NT2/D1 (cell line): ENCODE measurements at regions not wholly inside any gene's neighbourhood (a gene's known extent, or its start where the extent isn't known, plus 50 kb on each side); places are given as distances from the start of the nearest gene placed in this dataset.

Source experiments
- SUZ12 ChIP-seq: IDR thresholded peaks from 2 replicates; pipeline ENCODE4 v1.6.1; 2011; ENCODE audit not compliant: insufficient read length, insufficient read depth; ENCODE audit errors: extremely low read depth
- YY1 ChIP-seq: IDR thresholded peaks from 2 replicates; pipeline ENCODE4 v1.6.1; 2011; ENCODE audit not compliant: insufficient read length, insufficient read depth
- ZNF274 ChIP-seq: IDR thresholded peaks from 2 replicates; pipeline ENCODE4 v1.6.1; 2011; ENCODE audit warnings: mild to moderate bottlenecking, low read depth, low read length

GRCh38 chr11:116427337-116427902 lies 345.4 kb downstream of the BUD13 start:
- TF ChIP-seq ZNF274 (no peak), YY1 (no peak), SUZ12 (no peak)
